ENCODE measurements at regions not wholly inside any gene's neighbourhood (a gene's known extent, or its start where the extent isn't known, plus 50 kb on each side); places are given as distances from the start of the nearest gene placed in this dataset.
"Not testable (repeated sequence)": the region's sequence is repeated elsewhere in the genome, so short reads cannot be mapped to it uniquely, and the experiment has no call there.

- not testable (repeated sequence) for TF ChIP-seq CTCF (IDR thresholded peaks at IDR 0.05; ENCODE audit: extremely low read depth in 1 of 2, insufficient read depth in 1 of 2, low read depth in 1 of 2, low read length in 2 of 2); POLR2AphosphoS5 (IDR thresholded peaks at IDR 0.05; ENCODE audit: insufficient read depth, low read depth, low read length); POLR2A (IDR thresholded peaks at IDR 0.05; ENCODE audit: low read depth, low read length); JUN (IDR thresholded peaks at IDR 0.05; ENCODE audit: borderline replicate concordance, insufficient read depth, insufficient read length, low read depth); MAX (IDR thresholded peaks at IDR 0.05; ENCODE audit: insufficient read depth, insufficient read length); EZH2 (IDR thresholded peaks at IDR 0.05; ENCODE audit: borderline replicate concordance, low read depth, low read length, severe bottlenecking)
Measured at GRCh38 chr20:30419871-30420420, 837.5 kb upstream of the DEFB115 start.
